NT2/D1 (cell line): ENCODE measurements at regions not wholly inside any gene's neighbourhood (a gene's known extent, or its start where the extent isn't known, plus 50 kb on each side); places are given as distances from the start of the nearest gene placed in this dataset.

ENCODE experiments used
- DNase-seq: peaks from one replicate; pipeline ENCODE4 v3.0.0-alpha.2; 2011; ENCODE audit warnings: low read depth, low spot score
- H3K27me3 ChIP-seq: 2 replicates; pipeline ENCODE4 v1.6.0; 2011; ENCODE audit warnings: mild to moderate bottlenecking; ENCODE audit not compliant: insufficient read length, insufficient read depth
- H3K36me3 ChIP-seq: 2 replicates; pipeline ENCODE4 v1.6.1; 2011; ENCODE audit warnings: mild to moderate bottlenecking, low read length, mixed read lengths; ENCODE audit not compliant: insufficient read depth, insufficient read length
- H3K4me1 ChIP-seq: 2 replicates; pipeline ENCODE4 v1.5.1; 2011; ENCODE audit not compliant: insufficient read depth, insufficient read length
- H3K4me3 ChIP-seq: 2 replicates; pipeline ENCODE4 v1.5.1; 2011; ENCODE audit warnings: low read depth; ENCODE audit not compliant: insufficient read length
- H3K9ac ChIP-seq: 2 replicates; pipeline ENCODE4 v1.6.0; 2011; ENCODE audit warnings: low read depth; ENCODE audit not compliant: insufficient read length
- H3K9me3 ChIP-seq: 2 replicates; pipeline ENCODE4 v1.5.1; 2011; ENCODE audit warnings: mild to moderate bottlenecking, low read length; ENCODE audit not compliant: insufficient read depth
- SUZ12 ChIP-seq: IDR thresholded peaks from 2 replicates; pipeline ENCODE4 v1.6.1; 2011; ENCODE audit not compliant: insufficient read length, insufficient read depth; ENCODE audit errors: extremely low read depth
- YY1 ChIP-seq: IDR thresholded peaks from 2 replicates; pipeline ENCODE4 v1.6.1; 2011; ENCODE audit not compliant: insufficient read length, insufficient read depth
- ZNF274 ChIP-seq: IDR thresholded peaks from 2 replicates; pipeline ENCODE4 v1.6.1; 2011; ENCODE audit warnings: mild to moderate bottlenecking, low read depth, low read length

DNA sequence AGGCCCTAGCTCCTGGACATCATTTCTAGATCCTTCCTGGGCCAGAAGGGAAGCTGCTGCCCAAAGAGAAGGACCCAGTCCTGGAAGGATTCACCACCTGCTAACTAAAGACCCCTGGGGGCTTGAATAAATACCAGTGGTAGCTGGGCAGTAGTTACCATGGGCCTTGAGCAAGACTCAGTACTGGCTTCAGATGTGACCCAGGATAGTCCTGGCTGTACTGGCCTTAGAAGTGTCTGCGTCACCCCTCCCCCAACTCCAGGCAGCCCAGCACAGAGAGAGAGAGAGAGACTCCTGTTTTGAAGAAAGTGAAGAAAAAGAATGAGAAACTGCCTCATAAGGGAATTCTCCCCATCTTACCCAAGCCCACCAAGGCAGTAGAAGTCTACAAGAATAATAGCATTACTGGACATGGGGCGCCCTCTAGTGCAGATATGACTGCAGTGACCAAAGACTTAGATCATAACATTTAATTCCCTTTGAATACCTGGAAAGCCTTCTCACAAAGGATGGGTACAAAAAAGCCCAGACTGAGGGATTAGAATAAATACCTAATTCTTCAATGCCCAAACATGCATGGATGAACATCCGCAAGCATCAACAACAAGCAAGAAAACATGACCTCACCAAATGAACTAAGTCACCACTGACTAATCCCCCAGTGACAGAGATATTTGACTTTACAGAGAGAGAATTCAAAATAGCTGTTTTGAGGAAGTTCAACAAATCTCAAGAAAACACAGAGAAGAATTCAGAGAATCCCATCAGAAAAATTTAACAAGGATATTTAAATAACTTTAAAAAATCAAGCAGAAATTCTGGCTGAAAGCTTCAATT is 171.8 kb downstream of the HNRNPD start:
- Histone ChIP-seq H3K27me3 (no peaks in the 10 kb centered on the region), H3K9ac (no peak overlapping the region), H3K9me3 (no peaks in the 10 kb centered on the region), H3K4me3 (no peak overlapping the region), H3K4me1 (no peaks in the 10 kb centered on the region), H3K36me3 (no peaks in the 10 kb centered on the region)
- TF ChIP-seq ZNF274 (no peak), YY1 (no peak), SUZ12 (no peak)
- DNase-seq = peak; percentile 48

- Histone ChIP-seq H3K4me1 (no peaks in the 10 kb centered on the region), H3K9me3 (no peaks in the 10 kb centered on the region), H3K36me3 (no peaks in the 10 kb centered on the region), H3K4me3 (no peak overlapping the region), H3K27me3 (no peaks in the 10 kb centered on the region), H3K9ac (no peak overlapping the region)
- no peak for DNase-seq
- no peak for TF ChIP-seq SUZ12
- no peak for TF ChIP-seq ZNF274
- no peak for TF ChIP-seq YY1
Observed at GRCh38 chr4:82201303-82201702, 172.5 kb downstream of the HNRNPD start.

- no peaks in the 10 kb centered on the region for H3K9me3 ChIP-seq
- H3K36me3 ChIP-seq = no peaks in the 10 kb centered on the region
- DNase-seq = no peak
- no peaks in the 10 kb centered on the region for H3K4me1 ChIP-seq
- TF ChIP-seq ZNF274 (no peak), SUZ12 (no peak), YY1 (no peak)
- no peak overlapping the region for H3K9ac ChIP-seq
- no peak overlapping the region for H3K4me3 ChIP-seq
- H3K27me3 ChIP-seq = no peaks in the 10 kb centered on the region
Observed at GRCh38 chr4:82200046-82200445, 173.7 kb downstream of the HNRNPD start.

- Histone ChIP-seq H3K4me1 (no peaks in the 10 kb centered on the region), H3K9me3 (no peaks in the 10 kb centered on the region), H3K9ac (no peak overlapping the region), H3K27me3 (no peaks in the 10 kb centered on the region), H3K4me3 (no peak overlapping the region), H3K36me3 (no peaks in the 10 kb centered on the region)
- DNase-seq = no peak
- TF ChIP-seq SUZ12 (no peak), YY1 (no peak), ZNF274 (no peak)
Observed at GRCh38 chr4:82194329-82194728, 179.5 kb downstream of the HNRNPD start.

GRCh38 chr4:82192017-82192673 is 181.6 kb downstream of the HNRNPD start:
- TF ChIP-seq SUZ12 (no peak), ZNF274 (no peak), YY1 (no peak)
- Histone ChIP-seq H3K9me3 (no peaks in the 10 kb centered on the region), H3K4me1 (no peaks in the 10 kb centered on the region), H3K4me3 (no peak overlapping the region), H3K9ac (no peak overlapping the region), H3K36me3 (no peaks in the 10 kb centered on the region), H3K27me3 (no peaks in the 10 kb centered on the region)
- DNase-seq = no peak

GRCh38 chr4:82181789-82182188 is 192.0 kb downstream of the HNRNPD start:
- Histone ChIP-seq H3K9me3 (no peaks in the 10 kb centered on the region), H3K9ac (no peak overlapping the region), H3K4me1 (no peaks in the 10 kb centered on the region), H3K27me3 (no peaks in the 10 kb centered on the region), H3K4me3 (no peak overlapping the region), H3K36me3 (no peaks in the 10 kb centered on the region)
- TF ChIP-seq ZNF274 (no peak), SUZ12 (no peak), YY1 (no peak)
- DNase-seq = no peak

GRCh38 chr4:82172186-82172585 is 201.6 kb downstream of the HNRNPD start:
- no peak overlapping the region for H3K4me3 ChIP-seq
- no peaks in the 10 kb centered on the region for H3K36me3 ChIP-seq
- H3K9ac ChIP-seq = no peak overlapping the region
- TF ChIP-seq ZNF274 (no peak), YY1 (no peak), SUZ12 (no peak)
- no peaks in the 10 kb centered on the region for H3K27me3 ChIP-seq
- DNase-seq = no peak
- H3K4me1 ChIP-seq = no peaks in the 10 kb centered on the region
- H3K9me3 ChIP-seq = no peaks in the 10 kb centered on the region; the same call in 1 of the 2 replicates
